MM.1S (cell line): ENCODE measurements at regions not wholly inside any gene's neighbourhood (a gene's known extent, or its start where the extent isn't known, plus 50 kb on each side); places are given as distances from the start of the nearest gene placed in this dataset.

Experiments
- CTCF ChIP-seq: fragments of 300-600 bp; sonication (generic); IDR thresholded peaks from 2 replicates; pipeline ENCODE4 v1.5.1; 2016; ENCODE audit warnings: antibody characterized with exemption, low read length, mixed read lengths
- EZH2 ChIP-seq: fragments of 300-600 bp; sonication (generic); optimal IDR thresholded peaks from 2 replicates; pipeline ENCODE3; 2017; ENCODE audit warnings: low read depth, mild to moderate bottlenecking, antibody characterized with exemption, low read length, mixed read lengths

DNA sequence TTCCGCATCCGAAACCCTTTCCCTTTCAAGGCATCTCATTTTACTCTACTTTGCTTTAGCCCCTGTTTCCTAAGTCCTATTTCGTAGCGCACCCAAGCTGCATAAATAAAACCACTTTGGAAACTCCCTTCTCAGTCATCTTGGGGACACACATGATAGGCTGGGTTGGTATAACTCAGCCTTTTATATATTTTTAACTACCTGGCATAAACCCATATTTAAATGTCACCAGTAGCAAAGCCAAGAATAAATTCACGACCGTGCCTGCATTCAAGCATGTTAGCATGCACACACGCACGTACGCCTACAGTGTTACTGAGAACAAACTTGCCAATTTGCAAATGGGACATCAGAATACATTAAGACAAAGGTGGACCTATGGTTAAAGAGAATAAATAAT is 564.7 kb upstream of the PIK3C3 start:
- no peak for TF ChIP-seq CTCF
- TF ChIP-seq EZH2: no peak
